ENCODE measurements at regions not wholly inside any gene's neighbourhood (a gene's known extent, or its start where the extent isn't known, plus 50 kb on each side); places are given as distances from the start of the nearest gene placed in this dataset.

- ChIA-PET POLR2A (no interaction called here), CTCF (no interaction called here)
- H3K9me3 ChIP-seq (replicated peaks; ENCODE audit: control insufficient read depth, insufficient read depth, low read length): peaks cover 2% of the 10 kb centered on the region
- no peaks in the 10 kb centered on the region for H3K4me1 ChIP-seq (ENCODE audit: control insufficient read depth, extremely low read depth, insufficient read depth, low read length)
- no peaks in the 10 kb centered on the region for H3K9me1 ChIP-seq (replicated peaks; ENCODE audit: control insufficient read depth, extremely low read depth, insufficient read depth, low read length)
- BruUV-seq (replicated peaks): no TSS peak
- H3K79me2 ChIP-seq (ENCODE audit: control insufficient read depth, insufficient read depth, low read length): no peaks in the 10 kb centered on the region
- no peak for DNase-seq (ENCODE audit: low read depth, low spot score)
- H3K4me3 ChIP-seq (replicated peaks in 1 of 3; ENCODE audit: insufficient read depth in 1 of 3, low read depth in 1 of 3, low read length in 3 of 3): no peak overlapping the region
- intact Hi-C loops (cut with micrococcal nuclease) (no loop called here), dilution Hi-C loops (cut with MboI; ENCODE audit: extremely low pct_ligation_motif_present, low sequenced_read_pairs) (no loop called here)
- H4K20me1 ChIP-seq (replicated peaks; ENCODE audit: control insufficient read depth, extremely low read depth, insufficient read depth, low read length): no peaks in the 10 kb centered on the region
- H3K36me3 ChIP-seq (ENCODE audit: control insufficient read depth in 2 of 2, extremely low read depth in 1 of 2, insufficient read depth in 2 of 2, low read length in 2 of 2): no peaks in the 10 kb centered on the region
- H3K4me2 ChIP-seq (ENCODE audit: insufficient read depth, low read length): no peak overlapping the region
- no peak overlapping the region for H3K9ac ChIP-seq (replicated peaks; ENCODE audit: extremely low read depth, insufficient read depth, low read length)
- FAIRE-seq: no peak
- no peaks in the 10 kb centered on the region for H3K27me3 ChIP-seq (ENCODE audit: control insufficient read depth in 2 of 2, insufficient read depth in 2 of 2, low read length in 2 of 2)
- TF ChIP-seq GATA2 (IDR thresholded peaks at IDR 0.05; ENCODE audit: insufficient read depth, insufficient read length, low read depth, low read length): no peak
- TF ChIP-seq POLR2AphosphoS5 (IDR thresholded peaks at IDR 0.05; ENCODE audit: insufficient read depth, low read depth, low read length): no peak
- no peak for TF ChIP-seq EZH2 (IDR thresholded peaks at IDR 0.05; ENCODE audit: borderline replicate concordance, low read depth, low read length, severe bottlenecking)
- no peak for TF ChIP-seq CTCF (IDR thresholded peaks at IDR 0.05; ENCODE audit: extremely low read depth in 1 of 2, insufficient read depth in 1 of 2, low read depth in 1 of 2, low read length in 2 of 2)
- TF ChIP-seq POLR2A (IDR thresholded peaks at IDR 0.05; ENCODE audit: low read depth, low read length): no peak
- no peak for TF ChIP-seq FOS (IDR thresholded peaks at IDR 0.05; ENCODE audit: borderline replicate concordance, insufficient read depth, low read length)
- no peak for TF ChIP-seq MAX (IDR thresholded peaks at IDR 0.05; ENCODE audit: insufficient read depth, insufficient read length)
- TF ChIP-seq MYC (IDR thresholded peaks at IDR 0.05; ENCODE audit: low read depth, low read length): no peak
- TF ChIP-seq JUN (IDR thresholded peaks at IDR 0.05; ENCODE audit: borderline replicate concordance, insufficient read depth, insufficient read length, low read depth): no peak
- H2AFZ ChIP-seq (ENCODE audit: low read depth, low read length): no peak overlapping the region
- no peak overlapping the region for H3K27ac ChIP-seq (ENCODE audit: insufficient read depth, low read depth, low read length)
These were observed 698.8 kb downstream of the KCNJ2 start for GRCh38 chr17:70868149-70868548.

All from endothelial cell of umbilical vein (primary cell).